ENCODE measurements at regions not wholly inside any gene's neighbourhood (a gene's known extent, or its start where the extent isn't known, plus 50 kb on each side); places are given as distances from the start of the nearest gene placed in this dataset.
A peak's percentile ranks its signal among the peaks of the same experiment; 100 is the strongest.

GRCh38 chr6:40192516-40192915 lies 258.3 kb upstream of the MOCS1 start:
- DNase-seq: no peak

DNA sequence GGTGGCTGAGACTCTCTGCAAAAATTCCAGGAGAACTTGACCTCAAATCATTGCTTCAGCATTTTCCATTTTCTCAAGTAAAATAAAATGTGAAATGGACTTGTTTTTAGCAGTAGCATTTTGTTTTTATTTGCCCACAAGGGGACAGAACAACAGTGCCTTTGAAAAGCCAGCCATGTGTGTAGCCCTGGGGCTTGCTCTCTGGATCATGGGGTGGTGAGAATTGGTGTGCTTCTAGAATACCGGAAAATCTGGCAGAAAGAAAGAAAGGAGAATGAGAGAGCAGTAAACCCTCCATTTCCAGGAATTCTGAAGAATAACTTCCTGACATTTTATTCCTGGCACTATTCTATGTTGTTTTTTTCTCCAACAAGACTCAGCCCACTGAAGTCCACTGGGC lies 254.7 kb upstream of the MOCS1 start:
- DNase-seq: no peak

DNA sequence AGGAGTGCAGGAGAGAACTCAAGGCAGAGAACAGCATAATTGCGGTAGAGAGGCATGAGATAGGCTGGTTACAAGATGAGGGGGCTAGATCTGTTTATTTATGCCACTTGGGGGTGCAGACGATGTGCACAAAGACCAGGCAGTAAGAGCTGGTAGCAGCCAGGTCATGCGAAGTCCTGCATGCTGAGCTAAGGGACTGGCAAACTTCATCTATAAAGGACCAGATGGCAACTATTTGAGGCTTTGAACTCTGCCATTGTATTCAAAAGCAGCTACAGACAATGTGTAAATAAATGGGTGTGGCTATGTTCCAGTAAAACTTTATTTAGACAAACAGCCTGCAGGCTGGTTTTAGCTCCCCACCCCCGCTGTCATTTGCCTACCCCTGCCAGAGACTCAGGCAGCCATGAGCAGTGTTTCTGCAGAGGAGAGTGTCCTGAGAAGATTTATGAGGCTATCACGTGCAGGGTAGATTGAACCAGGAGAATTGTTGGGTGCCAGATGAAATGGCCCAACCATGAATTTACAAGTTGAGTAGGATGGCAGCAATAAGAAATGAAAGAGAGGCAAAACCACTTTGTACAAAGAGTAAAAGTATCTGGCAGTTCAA lies 253.4 kb upstream of the MOCS1 start:
- no peak for DNase-seq

GRCh38 chr6:40185486-40185885 lies 251.2 kb upstream of the MOCS1 start:
- DNase-seq: no peak

DNA sequence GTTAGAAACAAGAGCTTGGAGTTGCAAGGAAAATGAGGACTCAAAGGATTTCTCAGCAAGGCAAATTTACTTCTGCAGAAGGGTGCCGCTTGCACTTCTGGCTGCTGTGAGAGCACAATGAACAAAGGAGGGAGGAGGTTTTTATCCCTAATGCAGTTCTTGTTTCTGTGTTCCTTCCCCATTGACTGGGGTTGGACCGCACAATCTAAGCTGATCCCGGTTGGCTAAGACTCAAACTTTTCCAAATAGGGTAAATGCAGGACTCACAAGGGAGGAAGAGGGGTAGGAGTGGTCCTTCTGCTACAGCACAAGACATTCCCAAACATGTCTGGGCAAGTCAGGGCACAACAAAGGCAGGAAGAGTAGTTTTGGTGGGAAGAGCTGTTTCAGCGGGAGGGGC lies 249.6 kb upstream of the MOCS1 start:
- DNase-seq: no peak

- no peak for DNase-seq
Measured at GRCh38 chr6:40181367-40181766, 247.1 kb upstream of the MOCS1 start.

DNA sequence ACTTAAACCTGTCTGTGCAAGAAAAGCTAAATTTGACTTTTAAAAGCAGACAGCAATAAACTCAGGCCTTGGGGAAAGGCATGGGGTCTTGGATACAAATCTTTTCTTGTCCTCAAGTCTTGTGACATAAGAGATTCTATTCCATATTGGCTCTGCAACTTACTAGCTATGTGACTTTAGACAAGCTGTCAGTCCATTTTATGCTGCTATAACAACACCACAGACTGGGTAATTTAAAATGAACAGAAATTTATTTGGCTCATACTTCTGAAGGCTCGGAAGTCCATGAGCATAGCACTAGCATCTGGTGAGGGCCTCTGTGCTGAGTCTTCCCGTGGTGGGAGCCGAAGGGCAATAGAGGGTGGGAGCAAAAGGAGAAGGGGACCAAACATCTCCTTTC lies 246.0 kb upstream of the MOCS1 start:
- DNase-seq: no peak

DNA sequence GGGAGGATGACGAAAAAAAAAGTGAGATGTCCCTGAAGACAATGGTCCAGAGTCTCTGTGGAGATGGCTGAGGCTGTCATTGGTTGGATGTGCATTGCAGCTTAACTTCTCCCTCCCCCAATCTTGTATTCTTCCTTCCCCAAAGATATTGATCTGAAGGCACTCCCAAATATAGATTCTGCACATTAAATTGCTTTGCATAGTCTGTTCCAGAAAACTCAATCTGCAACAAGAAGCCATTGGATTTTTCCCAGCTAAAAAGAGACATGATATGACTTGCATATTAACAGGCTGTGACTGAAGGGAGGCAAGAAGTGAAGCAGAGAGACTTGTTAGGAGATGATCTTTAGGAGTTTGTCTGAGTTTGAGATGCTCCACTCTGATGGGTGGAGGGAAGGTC lies 245.2 kb upstream of the MOCS1 start:
- DNase-seq: no peak

GRCh38 chr6:40177598-40177997 lies 243.3 kb upstream of the MOCS1 start:
- no peak for DNase-seq

GRCh38 chr6:40176152-40176551 lies 241.9 kb upstream of the MOCS1 start:
- peak; percentile 96 for DNase-seq

GRCh38 chr6:40172272-40172671 lies 238.0 kb upstream of the MOCS1 start:
- no peak for DNase-seq

DNA sequence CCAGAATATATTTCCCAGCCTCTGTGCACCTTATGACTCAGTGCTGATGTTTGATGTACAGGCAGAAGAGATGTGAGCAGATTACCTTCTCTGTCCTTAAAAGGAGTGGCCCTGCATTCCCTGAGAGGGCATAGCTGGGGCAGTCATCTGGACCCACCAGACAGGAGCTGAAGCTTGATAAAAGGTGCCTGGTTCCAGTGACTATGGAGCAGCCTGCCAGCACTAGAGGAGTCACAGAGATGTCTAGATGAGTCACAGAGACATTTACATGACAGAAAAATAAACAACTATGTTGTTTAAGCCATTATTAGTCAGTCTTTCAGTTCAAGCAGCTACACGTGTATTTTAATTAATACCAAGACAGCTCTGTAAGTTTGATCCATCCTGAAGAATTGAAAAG lies 237.1 kb upstream of the MOCS1 start:
- no peak for DNase-seq

DNA sequence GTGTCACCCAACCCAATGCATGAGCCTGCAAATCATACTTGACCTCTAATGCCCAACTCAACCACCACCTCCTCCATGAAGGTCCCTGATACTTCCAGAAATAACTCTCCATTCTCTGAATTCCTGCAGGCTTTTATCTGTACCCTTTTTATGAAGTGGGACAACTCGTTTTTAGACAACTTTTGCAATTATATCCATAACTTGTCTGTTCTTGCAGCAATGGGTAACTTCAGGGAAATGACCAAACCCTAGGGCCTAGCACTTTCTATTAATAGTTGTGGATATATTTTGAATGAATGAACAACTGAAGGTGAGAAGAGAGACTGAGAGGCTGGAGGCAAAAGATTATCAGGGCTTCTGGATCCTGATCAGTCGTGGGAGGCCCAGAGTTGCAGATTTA lies 236.6 kb upstream of the MOCS1 start:
- no peak for DNase-seq

DNA sequence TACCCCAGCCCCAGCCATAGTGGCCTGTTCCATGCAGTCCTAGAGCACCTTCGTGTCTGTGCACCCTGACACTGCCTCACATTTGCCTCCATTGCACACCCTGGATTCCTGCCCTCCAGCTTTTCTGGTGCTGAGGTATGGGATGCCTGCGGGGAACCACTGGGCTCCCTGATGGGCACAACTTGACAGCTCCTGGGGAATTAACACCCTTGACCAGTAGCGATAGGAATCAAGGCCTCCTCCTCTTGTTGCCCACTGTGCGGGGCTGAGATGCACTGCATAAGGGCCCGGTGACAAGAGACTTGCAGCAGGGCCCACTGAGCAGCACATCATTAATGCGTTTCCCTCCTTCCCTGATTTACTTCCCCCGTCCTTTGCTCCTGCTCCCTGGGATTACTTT lies 235.6 kb upstream of the MOCS1 start:
- no peak for DNase-seq

- no peak for DNase-seq
Measured at GRCh38 chr6:40166963-40167362, 232.7 kb upstream of the MOCS1 start.

- no peak for DNase-seq
Measured at GRCh38 chr6:40165036-40165709, 230.9 kb upstream of the MOCS1 start.

- no peak for DNase-seq
Measured at GRCh38 chr6:40164345-40164755, 230.1 kb upstream of the MOCS1 start.

- DNase-seq: no peak
Measured at GRCh38 chr6:40163924-40164323, 229.7 kb upstream of the MOCS1 start.

DNA sequence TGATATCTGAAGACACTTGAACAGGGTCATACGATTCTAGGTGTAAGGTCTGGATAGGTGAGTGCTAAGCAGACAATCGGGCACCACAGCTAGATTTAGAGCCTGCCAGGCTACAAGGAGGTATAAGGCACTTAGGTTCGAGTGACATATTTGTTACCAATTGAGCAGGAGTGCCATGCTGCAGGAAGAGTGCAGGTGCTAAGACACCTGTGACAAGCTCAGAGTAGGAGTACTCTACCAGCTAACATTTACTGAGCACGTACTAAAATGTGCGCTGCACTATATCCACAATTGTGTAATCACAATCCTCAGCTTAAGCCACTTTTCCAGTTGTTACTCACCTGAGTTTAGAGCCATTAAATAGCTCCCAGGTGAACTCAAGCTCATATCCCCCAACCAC lies 227.8 kb upstream of the MOCS1 start:
- no peak for DNase-seq

GRCh38 chr6:40160826-40161225 lies 226.6 kb upstream of the MOCS1 start:
- no peak for DNase-seq

GRCh38 chr6:40159865-40160264 lies 225.6 kb upstream of the MOCS1 start:
- DNase-seq: no peak

GRCh38 chr6:40152701-40153436 lies 218.6 kb upstream of the MOCS1 start:
- no peak for DNase-seq

DNA sequence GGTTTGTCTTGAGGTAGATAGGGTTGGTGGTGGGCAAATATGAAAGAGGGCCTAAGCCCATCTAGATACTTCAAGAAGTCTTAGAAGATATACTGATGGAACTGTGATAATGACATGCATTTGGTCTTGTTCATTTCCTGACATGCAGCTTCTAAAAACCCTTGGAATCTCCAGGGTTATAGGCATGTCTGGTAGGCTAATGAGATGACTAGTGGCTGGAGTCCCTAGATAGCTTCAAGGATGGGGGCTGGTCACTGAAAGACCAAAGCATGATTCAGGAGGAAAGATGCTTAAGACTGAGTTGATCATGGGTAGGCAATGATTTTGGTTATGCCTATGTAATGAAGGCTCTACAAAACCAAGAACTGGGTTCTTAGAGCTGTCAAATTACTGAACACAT lies 217.9 kb upstream of the MOCS1 start:
- no peak for DNase-seq

- no peak for DNase-seq
Measured at GRCh38 chr6:40148882-40149573, 214.8 kb upstream of the MOCS1 start.

Data from NCI-H1694 treated with DMSO at 0.1 percent for 48 hours (cell line).